Spleen (tissue), 11 donors: ENCODE measurements at regions not wholly inside any gene's neighbourhood (a gene's known extent, or its start where the extent isn't known, plus 50 kb on each side); places are given as distances from the start of the nearest gene placed in this dataset.

Source experiments
- DNase-seq: peaks from one replicate; pipeline ENCODE4 v3.0.0-alpha.2; 2020
- H3K27ac ChIP-seq, 8 donors: fragments of 200-600 bp; sonication (generic) in 7 of 8; 1 replicate in 4 of 8; 2 replicates in 4 of 8; pipeline versions ENCODE4 v1.5.0 to v1.8.0; 2016 to 2021; ENCODE audit warnings: inconsistent platforms in 4 of 8, mild to moderate bottlenecking in 4 of 8, moderate library complexity in 1 of 8
- H3K27me3 ChIP-seq, 7 donors: fragments of 200-600 bp; sonication (generic) in 6 of 7; replicated peaks in 1 of 7; 1 replicate in 4 of 7; 2 replicates in 3 of 7; pipeline versions ENCODE4 v1.5.0 to v1.8.0; 2016 to 2021; ENCODE audit warnings: inconsistent platforms in 3 of 7, mild to moderate bottlenecking in 1 of 7
- H3K36me3 ChIP-seq, 6 donors: fragments of 200-600 bp; sonication (generic) in 5 of 6; 1 replicate in 4 of 6; 2 replicates in 2 of 6; pipeline versions ENCODE4 v1.5.0 to v1.8.0; 2016 to 2021; ENCODE audit warnings: inconsistent platforms in 2 of 6
- H3K4me1 ChIP-seq, 6 donors: fragments of 200-600 bp; sonication (generic) in 5 of 6; 1 replicate in 3 of 6; 2 replicates in 3 of 6; pipeline versions ENCODE4 v1.5.0 to v1.8.0; 2016 to 2021; ENCODE audit warnings: inconsistent platforms in 3 of 6
- H3K4me3 ChIP-seq, 8 donors: fragments of 200-600 bp; sonication (generic) in 7 of 8; 1 replicate in 4 of 8; 2 replicates in 4 of 8; pipeline versions ENCODE4 v1.5.0 to v1.8.0; 2016 to 2021; ENCODE audit warnings: inconsistent platforms in 4 of 8, mild to moderate bottlenecking in 4 of 8, moderate library complexity in 2 of 8
- H3K9me3 ChIP-seq, 8 donors: fragments of 200-600 bp; sonication (generic) in 7 of 8; 1 replicate in 4 of 8; 2 replicates in 4 of 8; pipeline versions ENCODE4 v1.5.0 to v1.8.0; 2016 to 2021; ENCODE audit warnings: inconsistent platforms in 4 of 8
- POLR2A ChIP-seq, 3 donors: fragments of 450-650 bp; IDR thresholded peaks; one replicate each; pipeline ENCODE4 v1.5.1; 2017; ENCODE audit warnings: antibody characterized with exemption in 3 of 3, mild to moderate bottlenecking in 1 of 3
- POLR2AphosphoS5 ChIP-seq, 3 donors: sonication (generic); formaldehyde crosslinking; IDR thresholded peaks; one replicate each; pipeline ENCODE4 v1.5.1; 2017; ENCODE audit warnings: antibody characterized with exemption in 3 of 3
- whole genome bisulfite sequencing, 5 donors: extraction: QIAGEN DNeasy Blood & Tissue Kit in 3 of 5; methylation state at CpG; one replicate each; pipeline versions ENCODE4 v1.1.5 to v1.1.7; 2013 to 2018; 5-methylcytosine and 5-hydroxymethylcytosine counted together
- intact Hi-C: fragments of 100-400 bp; cut with DNase I; formaldehyde crosslinking; loops from one replicate; pipeline ENCODE4 v1.15.0; 2023; ENCODE audit warnings: low total_unique reads
- TF ChIP-seq, protein P1 (sequence below), 11 experiments: fragments of 200-600 bp in 7 of 11; fragments of 450-650 bp in 4 of 11; sonication (generic) in 4 of 11; IDR thresholded peaks in 8 of 11; conservative IDR thresholded peaks in 3 of 11; 1 replicate in 7 of 11; 2 replicates in 4 of 11; pipeline versions ENCODE4 v1.4.0 to v1.8.0; 2016 to 2021; ENCODE audit warnings: antibody characterized with exemption in 11 of 11, inconsistent platforms in 4 of 11, mild to moderate bottlenecking in 1 of 11
- donor health status: healthy with polysubstance abuse.
- donor health status: DM: no; HTN: no; CAD: no; lungs with moderate emphysema.
- donor health status: DM: no; HTN: no; CAD: no.
- donor health status: Bipolar disorder and iron deficiency.
- donor health status: healthy.
- donor health status: DM: no; HTN: no; CAD: no.
- donor health status: DM: yes; HTN: yes; CAD: no.

GRCh38 chr15:58295637-58296215 is 136.1 kb upstream of the LIPC start:
- H3K36me3 ChIP-seq = no peaks in the 10 kb centered on the region
- no peak for TF ChIP-seq POLR2AphosphoS5 (IDR thresholded peaks at IDR 0.05)
- TF ChIP-seq POLR2A (IDR thresholded peaks at IDR 0.05) = no peak
- TF ChIP-seq, protein P1, sequence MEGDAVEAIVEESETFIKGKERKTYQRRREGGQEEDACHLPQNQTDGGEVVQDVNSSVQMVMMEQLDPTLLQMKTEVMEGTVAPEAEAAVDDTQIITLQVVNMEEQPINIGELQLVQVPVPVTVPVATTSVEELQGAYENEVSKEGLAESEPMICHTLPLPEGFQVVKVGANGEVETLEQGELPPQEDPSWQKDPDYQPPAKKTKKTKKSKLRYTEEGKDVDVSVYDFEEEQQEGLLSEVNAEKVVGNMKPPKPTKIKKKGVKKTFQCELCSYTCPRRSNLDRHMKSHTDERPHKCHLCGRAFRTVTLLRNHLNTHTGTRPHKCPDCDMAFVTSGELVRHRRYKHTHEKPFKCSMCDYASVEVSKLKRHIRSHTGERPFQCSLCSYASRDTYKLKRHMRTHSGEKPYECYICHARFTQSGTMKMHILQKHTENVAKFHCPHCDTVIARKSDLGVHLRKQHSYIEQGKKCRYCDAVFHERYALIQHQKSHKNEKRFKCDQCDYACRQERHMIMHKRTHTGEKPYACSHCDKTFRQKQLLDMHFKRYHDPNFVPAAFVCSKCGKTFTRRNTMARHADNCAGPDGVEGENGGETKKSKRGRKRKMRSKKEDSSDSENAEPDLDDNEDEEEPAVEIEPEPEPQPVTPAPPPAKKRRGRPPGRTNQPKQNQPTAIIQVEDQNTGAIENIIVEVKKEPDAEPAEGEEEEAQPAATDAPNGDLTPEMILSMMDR (IDR thresholded peaks at IDR 0.05 in 8 of 11, conservative IDR thresholded peaks at IDR 0.05 in 3 of 11) = no peak
- H3K4me3 ChIP-seq = no peak overlapping the region
- 71 to 90% (median 83%) methylated on average over 7 of the region's 7 CpGs for WGBS, 5 donors
- peaks cover 0 to 21% (median 12%) of the 10 kb centered on the region in 8 donors for H3K9me3 ChIP-seq
- no peak overlapping the region for H3K27ac ChIP-seq
- intact Hi-C loops = no loop called here
- H3K4me1 ChIP-seq = no peaks in the 10 kb centered on the region
- peaks cover 0 to 4% (median 0%) of the 10 kb centered on the region in 7 donors for H3K27me3 ChIP-seq
- no peak for DNase-seq

- H3K36me3 ChIP-seq = no peaks in the 10 kb centered on the region
- intact Hi-C loops = no loop called here
- H3K27ac ChIP-seq = no peak overlapping the region
- peaks cover 0 to 4% (median 0%) of the 10 kb centered on the region in 7 donors for H3K27me3 ChIP-seq
- TF ChIP-seq, protein P1 (IDR thresholded peaks at IDR 0.05 in 8 of 11, conservative IDR thresholded peaks at IDR 0.05 in 3 of 11) = no peak
- no peak for TF ChIP-seq POLR2A (IDR thresholded peaks at IDR 0.05)
- TF ChIP-seq POLR2AphosphoS5 (IDR thresholded peaks at IDR 0.05) = no peak
- DNase-seq = no peak
- H3K9me3 ChIP-seq = peaks cover 0 to 21% (median 12%) of the 10 kb centered on the region in 8 donors
- WGBS, 5 donors = 45 to 94% (median 67%) methylated on average over 2 of the region's 2 CpGs
- no peak overlapping the region for H3K4me3 ChIP-seq
- no peaks in the 10 kb centered on the region for H3K4me1 ChIP-seq
Measured at GRCh38 chr15:58296276-58296675, 135.5 kb upstream of the LIPC start.

DNA sequence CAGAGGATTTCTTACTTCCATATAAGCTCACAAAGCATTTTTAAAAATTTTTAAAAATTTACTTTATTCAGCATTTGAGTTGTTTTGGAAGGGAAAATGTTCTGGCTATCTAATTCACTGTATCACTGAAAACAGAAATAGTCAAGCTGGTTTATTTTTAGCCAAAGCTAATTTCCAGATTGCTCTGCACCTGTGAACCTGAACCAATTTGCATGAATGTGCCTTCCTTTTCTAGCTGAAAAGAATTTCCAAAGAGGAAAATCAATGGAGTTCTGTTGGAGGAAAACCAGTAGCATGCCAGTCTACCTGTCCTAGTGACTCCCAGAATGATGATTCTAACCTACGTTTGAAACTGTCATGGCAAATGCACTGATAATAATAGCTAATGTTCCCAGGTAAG is 134.2 kb upstream of the LIPC start:
- TF ChIP-seq, protein P1 (IDR thresholded peaks at IDR 0.05 in 8 of 11, conservative IDR thresholded peaks at IDR 0.05 in 3 of 11) = no peak
- TF ChIP-seq POLR2AphosphoS5 (IDR thresholded peaks at IDR 0.05) = no peak
- TF ChIP-seq POLR2A (IDR thresholded peaks at IDR 0.05) = no peak
- no peak for DNase-seq
- Histone ChIP-seq H3K27me3 (peaks cover 0 to 4% (median 0%) of the 10 kb centered on the region in 7 donors), H3K36me3 (no peaks in the 10 kb centered on the region), H3K27ac (no peak overlapping the region), H3K4me3 (no peak overlapping the region), H3K9me3 (peaks cover 0 to 13% (median 6%) of the 10 kb centered on the region in 8 donors), H3K4me1 (no peaks in the 10 kb centered on the region)
- intact Hi-C loops = no loop called here
- WGBS, 5 donors = 91 to 94% (median 92%) methylated on average over 1 of the region's 1 CpG

DNA sequence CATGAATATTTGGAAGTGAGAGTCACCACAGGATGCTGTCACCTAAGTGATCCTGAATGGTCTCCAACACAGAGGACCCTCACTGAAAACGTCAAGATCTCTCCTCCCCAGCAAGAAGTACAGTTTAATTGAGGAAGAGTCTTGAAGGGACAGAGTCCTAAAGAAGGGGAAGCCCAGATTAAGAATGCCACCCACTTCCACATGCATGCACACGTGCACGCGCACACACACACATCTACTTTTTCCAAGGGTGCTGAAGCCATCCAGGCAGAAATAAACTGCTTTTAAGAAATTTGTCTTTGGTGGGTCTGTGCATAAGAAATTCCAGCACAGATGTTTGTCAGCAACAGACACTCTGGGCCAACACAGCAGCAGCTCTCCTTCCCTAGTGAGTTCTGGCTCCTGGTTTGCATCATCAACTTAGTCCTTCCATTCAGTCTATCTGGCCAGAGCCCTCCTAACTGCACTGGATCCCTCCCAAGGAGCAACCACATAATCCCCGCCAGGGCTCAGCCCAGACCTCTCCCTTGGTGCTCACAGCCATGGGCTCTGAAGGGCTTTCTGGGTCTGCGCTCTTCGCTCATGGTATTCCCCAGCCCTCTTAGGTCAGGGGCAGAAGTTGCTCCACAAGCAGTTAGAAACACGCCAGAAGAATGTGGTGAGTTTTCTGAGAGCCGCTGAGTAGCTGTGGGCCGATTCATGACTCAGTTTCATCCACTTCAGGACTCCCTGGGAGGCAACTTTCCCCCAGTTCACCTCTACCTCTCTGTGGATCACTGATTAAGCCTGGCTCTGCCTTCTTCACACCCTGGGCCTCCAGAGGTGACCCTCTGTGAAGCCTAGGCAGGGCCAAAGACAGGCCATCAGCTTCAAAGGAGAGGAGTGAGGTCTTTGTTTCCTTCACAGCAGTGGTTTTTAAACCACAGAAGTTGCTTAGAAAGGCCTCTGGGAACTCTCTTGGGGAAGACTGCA is 132.6 kb upstream of the LIPC start:
- Histone ChIP-seq H3K27me3 (peaks cover 0 to 4% (median 0%) of the 10 kb centered on the region in 7 donors), H3K27ac (no peak overlapping the region)
- DNase-seq = no peak

More for the DNA sequence above, 132.6 kb upstream of the LIPC start:
- Histone ChIP-seq H3K4me1 (no peaks in the 10 kb centered on the region), H3K36me3 (no peaks in the 10 kb centered on the region), H3K9me3 (peaks cover 0 to 9% (median 2%) of the 10 kb centered on the region in 8 donors), H3K4me3 (no peak overlapping the region)
- 78 to 89% (median 81%) methylated on average over 9 to 10 of the region's 10 CpGs for WGBS, 5 donors
- TF ChIP-seq, protein P1 (IDR thresholded peaks at IDR 0.05 in 8 of 11, conservative IDR thresholded peaks at IDR 0.05 in 3 of 11) = no peak
- no peak for TF ChIP-seq POLR2A (IDR thresholded peaks at IDR 0.05)
- TF ChIP-seq POLR2AphosphoS5 (IDR thresholded peaks at IDR 0.05) = no peak
- intact Hi-C loops = no loop called here
